ENCODE measurements at regions not wholly inside any gene's neighbourhood (a gene's known extent, or its start where the extent isn't known, plus 50 kb on each side); places are given as distances from the start of the nearest gene placed in this dataset.

DNA sequence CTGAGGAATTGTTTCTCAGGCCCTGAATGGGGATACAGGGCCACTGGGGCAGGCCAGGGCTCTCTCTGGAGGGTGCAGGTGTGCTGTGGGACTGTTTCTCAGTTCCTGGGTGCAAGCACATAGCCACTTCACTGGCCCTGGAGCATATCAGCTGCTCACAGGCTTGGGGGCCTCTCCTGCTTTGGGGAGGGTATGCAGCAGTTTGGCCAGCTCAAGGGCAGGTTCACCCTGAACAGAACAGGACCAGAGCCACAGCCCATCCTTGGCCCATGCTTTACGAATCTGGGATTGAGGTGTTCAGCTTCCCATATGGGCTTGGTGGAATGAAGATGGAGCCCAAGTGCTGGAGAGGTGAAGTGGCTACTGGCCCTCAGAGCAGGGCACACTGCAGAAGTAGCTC, 186.5 kb downstream of the FBXO8 start:
- Histone ChIP-seq H4K20me1 (replicated peaks in 1 of 2; ENCODE audit: control insufficient read depth in 1 of 2, insufficient read depth in 2 of 2, low read length in 2 of 2) (no peaks in the 10 kb centered on the region), H3K27ac (ENCODE audit: low read depth, low read length) (no peak overlapping the region), H3K4ac (replicated peaks; ENCODE audit: insufficient read length, low read depth, low read length) (no peak overlapping the region), H3K9me3 (ENCODE audit: insufficient read depth in 2 of 2, low read depth in 1 of 2, low read length in 1 of 2) (no peaks in the 10 kb centered on the region), H3K23ac (ENCODE audit: insufficient read length) (no peak overlapping the region), H3K4me2 (ENCODE audit: insufficient read depth in 1 of 2, low read depth in 2 of 2, low read length in 2 of 2) (no peak overlapping the region), H3K36me3 (ENCODE audit: control insufficient read depth in 2 of 4, insufficient read depth in 4 of 4, low read length in 3 of 4) (no peaks in the 10 kb centered on the region), H4K8ac (ENCODE audit: extremely low read depth, insufficient read depth, low read length) (no peak overlapping the region), H4K91ac (replicated peaks; ENCODE audit: insufficient read length, low read length) (no peak overlapping the region), H3K18ac (ENCODE audit: extremely low read depth, low read length) (no peak overlapping the region), H3K14ac (ENCODE audit: insufficient read length) (no peak overlapping the region), H3K23me2 (ENCODE audit: low read depth, low read length) (no peaks in the 10 kb centered on the region), H3K56ac (replicated peaks; ENCODE audit: insufficient read length, low read depth, low read length) (no peak overlapping the region), H2AFZ (ENCODE audit: low read length) (no peak overlapping the region), H3K79me1 (ENCODE audit: low read depth, low read length) (no peaks in the 10 kb centered on the region), H2BK5ac (ENCODE audit: low read depth, low read length) (no peak overlapping the region), H3K4me1 (replicated peaks in 1 of 4; ENCODE audit: control insufficient read depth in 3 of 4, insufficient read depth in 4 of 4, low read length in 3 of 4) (no peaks in the 10 kb centered on the region), H3K9ac (replicated peaks in 1 of 4; ENCODE audit: extremely low read depth in 1 of 4, low read depth in 3 of 4, low read length in 3 of 4) (no peak overlapping the region), H2BK20ac (ENCODE audit: low read length) (no peak overlapping the region), H2AK5ac (ENCODE audit: low read depth, low read length) (no peak overlapping the region), H3K4me3 (ENCODE audit: extremely low read depth in 1 of 4, insufficient read depth in 2 of 4, low read depth in 3 of 4, low read length in 4 of 4) (no peak overlapping the region), H4K5ac (ENCODE audit: insufficient read length, low read depth, low read length) (no peak overlapping the region), H3K79me2 (ENCODE audit: control insufficient read depth in 1 of 2, insufficient read depth in 2 of 2, low read length in 2 of 2) (no peaks in the 10 kb centered on the region), H3K27me3 (replicated peaks in 1 of 4; ENCODE audit: control insufficient read depth in 3 of 4, extremely low read depth in 1 of 4, insufficient read depth in 3 of 4, low read length in 3 of 4) (no peaks in the 10 kb centered on the region), H2BK12ac (ENCODE audit: low read depth, low read length) (no peak overlapping the region), H2BK120ac (replicated peaks; ENCODE audit: low read depth, low read length) (no peak overlapping the region), H2BK15ac (ENCODE audit: low read length) (no peak overlapping the region)
- no peak for DNase-seq (ENCODE audit: low read depth in 1 of 2, low spot score in 2 of 2)
- WGBS, 2 experiments (ENCODE audit: extremely low coverage in 1 of 2, insufficient coverage in 1 of 2, insufficient read length in 1 of 2, insufficient replicate concordance in 2 of 2, low coverage in 1 of 2, low lambda C conversion rate in 2 of 2, missing lambda C conversion rate in 1 of 2), result 69% methylated on average over 1 of the region's 1 CpG; no CpG with 5 or more reads in 1 of the 2 experiments
- TF ChIP-seq NANOG (IDR thresholded peaks at IDR 0.05; ENCODE audit: insufficient read depth, low read depth, low read length, poor library complexity, severe bottlenecking), result no peak
- no peak for TF ChIP-seq CREB1 (IDR thresholded peaks at IDR 0.05)
- TF ChIP-seq SIX5 (IDR thresholded peaks at IDR 0.05; ENCODE audit: low read depth, low read length), result no peak
- no peak for TF ChIP-seq RNF2 (IDR thresholded peaks at IDR 0.05; ENCODE audit: borderline replicate concordance, low read depth, low read length, missing control alignments, poor library complexity, severe bottlenecking)
- no peak for TF ChIP-seq RBBP5 (IDR thresholded peaks at IDR 0.05; ENCODE audit: borderline replicate concordance, low read depth, low read length)
- TF ChIP-seq, protein P1, sequence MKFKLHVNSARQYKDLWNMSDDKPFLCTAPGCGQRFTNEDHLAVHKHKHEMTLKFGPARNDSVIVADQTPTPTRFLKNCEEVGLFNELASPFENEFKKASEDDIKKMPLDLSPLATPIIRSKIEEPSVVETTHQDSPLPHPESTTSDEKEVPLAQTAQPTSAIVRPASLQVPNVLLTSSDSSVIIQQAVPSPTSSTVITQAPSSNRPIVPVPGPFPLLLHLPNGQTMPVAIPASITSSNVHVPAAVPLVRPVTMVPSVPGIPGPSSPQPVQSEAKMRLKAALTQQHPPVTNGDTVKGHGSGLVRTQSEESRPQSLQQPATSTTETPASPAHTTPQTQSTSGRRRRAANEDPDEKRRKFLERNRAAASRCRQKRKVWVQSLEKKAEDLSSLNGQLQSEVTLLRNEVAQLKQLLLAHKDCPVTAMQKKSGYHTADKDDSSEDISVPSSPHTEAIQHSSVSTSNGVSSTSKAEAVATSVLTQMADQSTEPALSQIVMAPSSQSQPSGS (IDR thresholded peaks at IDR 0.05; ENCODE audit: low read length), result no peak
- TF ChIP-seq CTBP2 (IDR thresholded peaks at IDR 0.05; ENCODE audit: borderline replicate concordance, insufficient read depth, insufficient read length, low read length), result no peak
- TF ChIP-seq GTF2F1 (IDR thresholded peaks at IDR 0.05; ENCODE audit: borderline replicate concordance, low read depth, low read length), result no peak
- TF ChIP-seq JUND (IDR thresholded peaks at IDR 0.05; ENCODE audit: low read length), result no peak
- CTCF ChIA-PET (ENCODE audit: partially characterized antibody), result interaction anchor here (1.1 to 1.3 kb wide), 3 partner anchors 14 to 107 kb away, joined by 3 to 4 read pairs (median 3); no protein-coding TSS in a partner anchor
- POLR2A ChIA-PET (ENCODE audit: partially characterized antibody), result no interaction called here
- no peak for FAIRE-seq
